Myocyte (in vitro differentiated cells): ENCODE measurements at regions not wholly inside any gene's neighbourhood (a gene's known extent, or its start where the extent isn't known, plus 50 kb on each side); places are given as distances from the start of the nearest gene placed in this dataset.

Experiments
- DNase-seq: peaks from one replicate; pipeline ENCODE4 v3.0.0-alpha.2; 2012; ENCODE audit warnings: low read depth

DNA sequence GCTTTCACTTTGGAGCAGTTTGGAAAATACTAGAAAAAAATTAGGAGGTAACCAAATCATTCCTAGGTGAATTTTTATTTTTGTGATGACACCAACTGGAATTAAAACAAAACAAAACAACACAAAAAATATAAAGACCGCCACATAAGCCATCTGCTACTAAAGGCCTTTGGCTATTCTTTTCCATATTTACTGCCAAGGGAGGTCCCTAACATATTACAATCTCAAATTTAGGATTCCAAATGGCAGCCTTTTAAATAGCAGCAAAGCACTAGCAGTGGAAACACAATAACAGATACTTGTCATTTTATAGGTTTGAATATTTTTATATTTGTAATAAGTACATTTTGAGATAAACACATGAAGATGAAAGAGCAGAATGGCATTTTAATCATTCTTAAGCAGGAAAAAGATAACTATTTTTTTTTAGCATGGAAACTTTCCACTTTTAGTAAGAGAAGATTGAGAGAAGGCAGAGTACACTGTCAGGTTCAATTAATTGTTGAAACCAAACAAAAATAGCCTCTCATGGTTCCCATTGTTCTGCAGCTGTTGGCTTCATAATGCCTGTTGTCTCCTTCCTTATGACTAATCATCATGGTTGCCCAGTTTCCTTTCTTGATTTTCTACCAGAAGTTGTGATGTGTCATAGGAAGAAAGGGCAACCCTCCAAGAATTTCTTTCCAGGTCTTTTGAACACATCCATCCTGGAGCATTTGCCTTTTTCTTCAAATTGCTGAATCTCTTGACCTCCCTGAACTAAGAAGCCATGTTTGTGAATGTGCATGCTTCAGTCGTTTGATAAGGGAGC is 219.0 kb upstream of the EMCN start:
- DNase-seq = peak; percentile 95

DNA sequence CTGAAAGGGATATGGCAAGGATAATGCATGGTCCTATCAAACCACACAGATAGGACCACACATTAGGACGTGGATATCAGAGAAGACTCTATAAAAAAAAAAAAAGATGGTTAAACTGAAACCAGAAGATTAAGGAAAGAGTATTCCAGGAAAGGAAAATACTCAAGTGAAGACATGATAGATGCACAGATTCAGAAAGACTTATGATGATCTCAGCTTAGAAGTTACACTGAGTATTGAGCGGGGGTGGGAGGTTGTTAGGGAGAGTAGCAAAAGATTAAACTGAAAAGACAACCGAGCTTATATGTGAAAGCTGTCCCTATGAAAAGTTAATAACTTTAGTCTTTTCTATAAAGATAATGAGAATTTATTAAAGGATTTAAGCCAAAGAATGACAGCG is 211.0 kb upstream of the EMCN start:
- no peak for DNase-seq

DNA sequence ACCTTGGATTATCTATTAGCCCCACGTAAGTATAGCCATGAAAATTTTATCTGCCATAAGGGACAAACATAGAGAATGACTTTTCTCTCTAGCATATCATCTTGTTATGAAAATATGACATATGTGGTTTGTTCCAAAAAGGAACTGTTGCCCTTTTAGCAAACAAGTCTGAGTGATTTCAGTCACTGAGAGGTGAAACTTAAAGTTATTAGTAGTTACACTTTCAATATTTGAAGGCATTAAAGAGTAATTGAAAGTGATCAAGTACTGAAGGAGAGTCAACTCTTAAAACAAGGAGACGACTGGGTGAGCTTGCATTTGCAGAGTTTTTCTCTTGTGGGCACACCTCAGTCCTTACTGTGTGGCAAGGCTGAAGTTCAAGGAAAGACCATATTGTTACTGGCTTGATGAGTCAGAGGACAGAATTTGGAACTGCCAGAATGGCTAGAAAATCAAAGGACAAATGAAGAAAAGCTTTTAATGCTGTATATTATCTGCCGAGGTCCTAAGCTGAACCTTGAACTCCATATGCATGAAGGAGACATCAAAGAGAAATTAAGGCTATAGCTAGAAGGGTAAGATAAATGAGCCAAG is 205.1 kb upstream of the EMCN start:
- no peak for DNase-seq

DNA sequence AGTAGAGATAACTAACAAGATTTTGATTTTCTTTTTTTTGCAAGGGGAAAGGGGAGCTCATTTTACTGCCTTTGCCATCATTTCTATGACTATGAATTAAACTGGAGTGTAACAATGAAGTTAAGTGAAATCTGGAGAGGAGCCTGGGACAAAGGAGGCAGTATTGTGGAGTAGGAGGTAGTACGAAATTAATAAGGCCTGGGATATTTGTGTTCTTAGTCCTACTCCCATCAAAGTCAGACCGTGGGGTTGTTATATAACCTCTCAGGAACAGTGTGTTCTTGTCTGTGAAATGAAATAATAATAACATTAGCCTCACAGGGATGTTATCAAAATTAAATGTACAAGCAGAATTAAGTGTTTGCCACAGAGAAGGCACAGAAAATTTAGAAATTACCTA is 204.3 kb upstream of the EMCN start:
- DNase-seq = no peak

DNA sequence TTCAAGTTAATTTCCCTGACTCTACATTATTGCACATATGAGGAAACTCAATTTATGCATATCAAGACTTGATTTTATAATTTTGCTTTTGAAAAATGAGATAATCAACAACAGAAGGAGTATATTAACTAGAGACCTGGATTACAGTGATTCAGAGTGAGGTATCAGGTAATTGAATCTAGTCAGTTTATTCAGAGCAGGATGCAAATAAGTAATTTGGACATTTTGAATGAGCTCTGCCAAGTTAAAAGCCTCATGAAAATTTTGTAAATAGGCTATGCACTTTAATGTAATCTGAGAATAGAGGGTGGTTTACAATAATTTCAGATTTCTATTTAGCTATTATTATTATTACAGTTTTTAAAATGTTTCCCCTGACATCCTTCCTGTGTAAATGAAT is 203.7 kb upstream of the EMCN start:
- DNase-seq = no peak

DNA sequence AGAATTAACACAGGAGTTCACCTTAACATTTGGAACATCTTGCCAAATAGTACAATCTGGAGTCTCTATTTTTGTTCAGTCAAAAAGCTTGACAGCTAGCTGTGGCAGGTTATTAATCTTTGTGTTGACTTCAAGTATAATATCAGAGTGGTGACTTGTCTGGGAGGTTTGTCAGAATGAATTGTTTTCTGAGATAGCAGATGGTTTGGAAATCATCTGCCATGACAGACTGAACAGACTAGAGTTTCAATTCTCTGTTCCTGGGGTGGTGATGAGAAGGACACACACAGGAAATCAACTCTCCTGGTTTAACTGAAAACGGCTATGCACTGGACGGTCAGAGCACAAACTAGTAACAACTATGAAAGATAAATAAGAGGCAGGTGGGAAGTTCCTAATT is 203.3 kb upstream of the EMCN start:
- no peak for DNase-seq

DNA sequence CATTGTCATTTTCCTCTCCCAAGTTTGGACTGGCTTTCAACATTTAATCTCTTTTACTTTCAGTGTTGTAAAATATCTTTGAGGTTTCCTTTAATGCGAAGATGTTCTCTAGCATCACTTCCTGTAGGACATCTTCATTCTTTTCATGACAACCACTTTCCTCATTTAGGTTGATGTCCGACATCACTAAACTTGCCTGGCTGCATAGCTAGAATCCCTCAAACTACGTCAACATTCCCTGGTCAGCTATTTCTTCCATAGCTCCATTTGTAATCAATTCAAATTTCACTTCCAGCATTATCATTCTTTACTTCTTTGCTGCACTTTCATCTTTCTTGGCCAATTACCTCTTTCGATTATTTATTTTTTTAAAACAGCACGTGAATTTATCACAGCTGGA is 198.6 kb upstream of the EMCN start:
- no peak for DNase-seq

DNA sequence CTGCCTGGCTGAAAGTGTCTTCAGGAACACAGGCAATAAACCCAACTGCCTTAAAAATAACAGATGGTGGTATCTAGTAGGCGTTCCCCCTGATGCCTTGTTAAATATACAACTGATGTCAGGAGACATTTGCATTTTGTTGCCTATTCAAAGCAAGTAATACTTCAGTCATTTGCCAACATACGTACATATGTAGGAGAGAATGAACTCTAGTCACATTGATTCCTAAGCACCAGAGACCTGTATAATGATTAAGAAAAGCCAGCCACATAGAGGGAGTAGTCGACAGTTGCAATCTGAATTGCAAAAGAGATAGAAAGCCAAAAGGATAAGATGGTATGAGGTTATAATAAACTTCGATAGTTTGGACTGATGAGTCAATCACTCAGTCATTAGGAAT is 191.0 kb upstream of the EMCN start:
- DNase-seq = no peak

DNA sequence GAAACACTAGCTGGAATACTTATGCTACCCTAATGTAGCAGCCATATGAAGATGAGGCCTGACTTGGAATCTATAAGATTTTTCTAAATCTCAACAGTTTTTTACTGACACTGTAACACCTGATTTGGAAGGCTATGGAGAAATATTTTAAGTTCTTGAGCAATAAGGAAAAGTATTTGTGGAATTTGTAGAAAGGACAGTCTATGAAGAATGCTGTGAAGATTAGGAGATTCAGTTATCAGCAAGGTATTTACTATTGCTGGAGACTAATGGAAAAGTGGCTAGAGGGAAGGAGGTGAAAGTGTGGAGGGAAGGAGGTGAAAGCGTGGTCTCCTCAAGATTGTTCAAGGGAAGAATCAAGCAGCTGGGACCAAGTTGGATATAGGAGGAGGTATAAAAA is 190.0 kb upstream of the EMCN start:
- no peak for DNase-seq

DNA sequence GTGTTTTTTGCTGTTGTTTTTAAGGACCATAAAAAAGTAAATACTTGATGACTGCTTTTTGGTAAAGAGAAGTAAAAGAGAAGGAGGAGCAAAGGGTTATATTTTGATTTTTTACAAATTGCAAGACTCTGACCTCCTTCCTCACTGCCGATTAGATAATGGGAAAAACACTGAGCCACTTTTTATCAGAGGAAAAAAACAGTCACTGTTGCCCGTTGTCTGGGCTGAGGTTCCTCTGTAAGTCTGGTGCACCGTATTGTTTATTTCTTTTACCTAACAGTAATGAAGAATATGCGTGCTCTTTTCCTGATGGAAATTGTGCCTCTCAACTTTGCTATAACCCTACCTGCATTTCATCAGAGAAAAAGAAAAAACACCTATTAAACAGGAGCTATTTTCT is 178.7 kb upstream of the EMCN start:
- no peak for DNase-seq

DNA sequence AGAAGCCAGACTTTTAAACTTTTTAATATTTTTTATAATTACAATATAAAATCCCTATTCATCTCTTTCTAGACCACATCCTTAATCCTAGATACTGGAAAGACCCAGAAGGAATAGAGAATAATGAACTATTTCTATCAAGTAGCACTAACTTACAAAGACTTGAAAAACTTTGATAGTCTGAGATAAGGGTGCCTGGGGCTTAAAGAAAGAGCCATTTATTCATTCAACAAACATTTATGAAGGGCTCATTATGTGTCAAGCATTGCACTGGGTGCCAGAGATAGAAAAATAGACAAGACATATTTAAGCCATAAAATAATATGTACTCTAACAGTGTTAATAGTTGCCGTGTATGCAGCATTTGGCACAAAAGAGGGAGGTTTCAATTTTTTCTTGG is 178.0 kb upstream of the EMCN start:
- DNase-seq = no peak

DNA sequence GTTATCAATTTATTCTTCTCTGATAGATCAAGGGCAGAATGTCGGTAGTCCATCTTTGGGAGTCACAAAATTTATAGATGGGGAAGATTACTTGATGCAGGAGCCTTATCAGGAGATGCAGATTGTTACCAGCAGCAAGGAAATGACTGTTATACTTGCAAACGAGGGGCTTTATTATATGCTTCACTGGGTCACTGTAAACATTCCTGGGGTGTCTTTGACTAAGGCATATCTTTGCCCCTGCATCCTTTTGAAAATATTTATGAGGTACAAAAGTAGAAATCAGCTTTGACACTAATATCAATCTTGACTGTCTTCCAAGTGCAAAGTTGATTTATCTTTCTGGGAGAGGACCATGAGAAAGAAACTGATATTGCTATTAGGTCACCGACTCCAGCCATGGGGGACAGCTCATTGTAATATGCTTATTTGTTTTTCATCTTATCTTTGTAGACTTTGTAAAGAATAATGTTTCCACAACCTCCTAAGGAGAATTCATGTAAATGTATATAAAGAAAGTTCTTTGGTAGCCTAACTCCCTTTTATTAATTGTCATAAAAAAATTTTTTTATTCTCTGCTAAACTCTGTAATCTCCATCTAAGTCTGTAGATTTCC is 177.3 kb upstream of the EMCN start:
- DNase-seq = no peak

DNA sequence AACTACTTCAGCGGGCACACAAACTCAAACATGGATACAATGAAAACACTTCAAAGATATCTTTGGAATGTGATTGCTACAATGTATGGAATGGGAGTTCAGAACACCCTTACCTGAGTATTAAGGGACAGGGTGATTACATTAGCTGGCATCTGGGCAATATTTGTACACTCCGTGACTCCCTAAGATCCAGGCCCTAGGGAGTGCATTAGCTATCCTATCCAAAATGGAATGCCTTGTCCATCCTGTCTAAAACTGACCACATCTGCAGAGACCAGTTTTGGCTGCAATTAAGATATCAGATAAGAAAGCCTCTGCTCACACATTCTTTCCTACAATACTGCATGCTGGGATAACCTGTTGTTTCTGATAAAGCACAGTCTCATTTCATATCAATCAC is 176.6 kb upstream of the EMCN start:
- no peak for DNase-seq

DNA sequence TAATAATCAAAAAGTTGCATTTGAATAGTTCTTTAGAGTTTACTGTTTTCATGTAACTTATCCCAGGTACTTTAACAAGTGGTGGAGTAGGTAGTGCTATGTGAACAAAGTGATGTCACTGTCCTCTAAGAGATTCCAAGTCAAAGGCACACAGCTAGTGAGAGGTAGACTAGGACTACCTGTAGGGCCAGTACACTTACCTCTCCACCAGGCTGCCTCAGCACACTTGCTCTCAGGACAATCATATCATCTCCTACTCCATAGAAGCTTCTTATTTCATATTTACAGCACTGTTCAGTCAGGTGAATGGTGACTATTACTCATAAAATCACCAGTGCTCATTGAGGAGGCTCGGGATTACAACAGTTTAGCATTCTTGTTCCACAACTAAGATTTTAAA is 173.0 kb upstream of the EMCN start:
- no peak for DNase-seq

DNA sequence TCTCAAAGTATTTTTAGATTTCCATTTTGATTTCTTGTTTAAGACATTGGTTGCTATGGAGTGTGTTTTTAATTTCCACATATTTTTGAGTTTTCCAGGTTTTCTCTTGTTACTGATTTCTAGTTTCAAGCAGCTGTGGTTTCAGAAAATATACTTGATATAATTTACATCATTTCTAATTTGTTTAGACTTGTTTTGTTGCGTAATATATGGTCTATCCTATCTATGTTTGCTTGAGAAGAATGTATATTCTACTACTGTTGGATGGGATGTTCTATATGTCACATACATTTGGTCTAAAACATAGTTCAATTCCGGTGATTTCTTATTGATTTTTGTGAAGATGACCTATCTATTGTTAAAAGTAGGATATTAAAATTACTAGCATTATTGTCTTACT is 170.5 kb upstream of the EMCN start:
- DNase-seq = no peak

DNA sequence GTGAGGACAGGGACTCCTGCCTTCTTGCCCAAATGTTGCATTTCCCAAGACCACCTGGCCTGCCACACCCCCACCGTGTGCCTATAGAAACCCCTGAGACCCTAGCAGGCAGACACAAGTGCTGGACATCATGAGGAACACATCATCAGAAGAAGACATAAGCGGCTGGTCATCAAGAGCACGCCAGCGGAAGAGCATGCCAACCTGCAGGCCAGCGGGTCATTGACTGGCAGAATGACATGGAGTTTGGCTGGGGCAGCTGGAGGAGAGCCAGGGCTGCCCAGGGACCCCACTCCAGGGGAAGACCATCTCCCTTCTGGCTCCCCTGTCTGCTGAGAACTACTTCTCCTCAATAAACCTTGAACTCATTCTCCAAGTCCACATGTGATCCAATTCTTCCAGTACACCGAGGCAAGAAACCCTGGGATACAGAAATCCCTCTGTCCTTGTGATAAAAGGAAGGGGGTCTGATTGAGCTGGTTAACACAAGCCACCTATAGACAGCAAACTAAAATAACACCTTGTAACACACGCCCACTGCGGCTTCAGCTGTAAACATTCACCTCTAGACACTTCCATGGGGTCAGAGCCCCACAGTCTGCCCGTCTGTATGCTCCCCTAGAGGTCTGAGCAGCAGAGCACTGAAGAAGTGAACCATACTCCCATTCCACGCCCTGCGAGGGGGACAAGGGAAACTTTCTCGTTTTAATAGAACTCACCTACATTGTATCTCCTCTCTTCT is 164.8 kb upstream of the EMCN start:
- DNase-seq = no peak

DNA sequence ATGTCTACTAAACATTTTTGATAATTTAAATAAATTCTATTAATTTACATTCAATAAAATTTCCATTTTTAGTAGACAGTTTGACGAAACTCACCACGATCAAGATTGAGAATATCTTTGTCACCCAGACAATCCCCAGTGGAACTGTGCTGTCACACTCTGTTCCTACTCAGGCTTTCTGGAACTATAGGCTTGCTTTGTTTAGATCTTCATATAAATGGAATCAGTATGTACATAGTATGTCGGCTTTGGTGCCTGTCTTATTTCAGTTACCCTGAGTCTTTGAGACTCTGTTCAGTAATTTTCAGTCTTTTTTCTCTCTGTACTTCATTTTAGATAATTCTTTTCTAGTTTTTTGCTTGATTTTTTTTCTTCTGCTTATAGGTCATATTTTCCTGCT is 163.5 kb upstream of the EMCN start:
- no peak for DNase-seq

DNA sequence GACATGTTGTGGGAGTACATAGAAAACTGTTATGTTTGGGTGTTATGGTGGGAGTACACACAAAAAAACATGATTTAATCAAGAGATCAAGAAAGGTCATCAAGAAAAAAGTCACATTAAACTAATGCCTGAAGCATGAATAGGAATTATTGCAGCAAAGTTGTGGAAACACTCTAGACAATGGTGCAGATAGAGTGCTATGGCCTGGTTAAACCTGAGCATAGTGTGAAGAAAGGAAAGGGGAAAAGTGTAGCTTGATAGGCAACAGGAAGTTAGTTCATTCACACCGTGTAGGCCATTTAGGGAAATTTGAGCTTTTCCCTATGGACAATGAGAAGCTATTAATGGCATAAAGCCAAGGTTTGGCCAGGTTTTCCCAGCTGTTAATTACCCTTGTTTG is 162.1 kb upstream of the EMCN start:
- DNase-seq = peak; percentile 4

DNA sequence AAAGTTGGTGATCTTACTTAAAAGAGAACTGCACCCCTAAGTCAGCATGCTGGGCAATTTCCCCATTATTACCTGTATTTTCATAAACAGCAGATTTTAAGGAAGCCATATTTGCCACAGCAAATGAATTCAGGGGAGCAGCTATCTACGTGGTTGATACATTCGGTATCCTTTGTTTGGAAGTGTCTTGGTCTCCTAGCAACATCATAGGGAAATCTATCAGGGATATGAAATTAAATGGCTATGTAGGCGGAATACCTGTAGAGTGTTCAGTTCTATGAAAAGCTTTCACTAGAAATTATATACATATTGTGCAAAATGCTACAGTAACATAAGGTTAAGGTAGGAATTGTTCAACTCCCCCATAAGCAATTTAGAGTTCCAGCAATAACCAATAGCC is 157.2 kb upstream of the EMCN start:
- no peak for DNase-seq

DNA sequence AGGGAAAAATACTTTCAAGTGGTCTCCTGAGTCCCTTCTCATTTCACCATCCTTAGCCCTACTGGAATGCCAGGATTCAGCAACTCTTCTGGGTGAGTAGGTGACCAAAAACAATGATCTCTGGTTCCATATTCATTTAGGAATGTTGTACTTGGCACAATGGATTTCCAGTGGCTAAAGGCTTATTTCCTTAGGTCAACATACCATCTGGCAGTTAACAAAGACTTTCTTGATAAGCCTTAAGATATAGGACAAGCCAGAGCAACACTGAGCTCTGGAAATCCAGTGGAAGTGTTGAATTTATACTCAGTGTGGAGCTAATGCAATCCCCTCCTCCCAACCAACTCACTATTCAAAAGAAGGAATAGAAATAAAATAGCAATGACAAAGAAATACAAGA is 139.4 kb upstream of the EMCN start:
- DNase-seq = no peak

DNA sequence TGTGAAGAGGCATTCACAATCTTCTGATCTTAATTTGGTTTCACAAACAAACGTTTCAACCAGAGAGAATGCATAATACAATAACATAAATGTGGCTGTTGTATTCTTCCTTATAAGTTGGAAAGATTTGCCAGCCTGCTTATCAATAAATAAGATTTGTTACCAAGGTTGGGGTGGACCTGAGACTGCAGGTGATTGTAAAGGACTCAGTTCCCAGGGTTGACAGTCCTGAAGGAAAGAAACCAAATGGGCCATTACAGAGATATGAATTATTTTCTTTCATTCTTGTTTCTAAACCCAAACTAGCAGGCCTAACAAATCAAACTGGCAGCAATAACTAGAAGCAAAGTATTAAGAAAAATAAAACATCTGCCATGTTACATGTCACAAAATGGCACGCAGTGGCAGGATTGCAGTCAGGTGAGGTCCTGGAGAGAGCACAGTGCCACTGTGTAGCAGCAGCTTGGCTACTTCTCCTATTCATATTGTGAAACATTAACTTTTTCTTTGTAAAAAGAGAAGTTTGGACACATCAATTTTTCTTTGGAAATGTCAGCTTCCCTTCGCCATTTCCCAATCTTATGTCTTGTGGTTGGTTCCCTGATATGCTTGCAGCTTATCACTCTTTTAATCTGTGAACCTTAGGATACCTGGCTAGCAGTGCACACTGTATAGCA is 133.8 kb upstream of the EMCN start:
- DNase-seq = no peak

DNA sequence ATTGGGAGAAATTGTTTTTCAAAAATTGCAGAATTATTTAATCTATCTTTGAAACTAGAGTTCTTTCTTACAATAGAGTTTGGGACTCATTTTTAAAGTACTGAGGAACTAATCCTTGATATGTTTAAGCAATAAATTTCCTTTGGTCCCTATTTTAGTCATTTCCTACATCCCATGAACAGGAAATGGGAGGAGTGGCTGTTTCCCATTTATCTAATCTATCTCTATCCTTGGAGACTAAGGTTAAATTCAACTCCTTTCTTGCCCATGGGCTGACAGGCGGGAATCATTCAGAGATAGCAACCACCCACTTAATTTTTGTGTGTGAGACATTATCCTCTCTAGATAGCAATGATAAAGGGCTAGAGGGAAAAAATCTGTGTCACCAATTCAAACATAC is 131.6 kb upstream of the EMCN start:
- DNase-seq = no peak
